ENCODE measurements at regions not wholly inside any gene's neighbourhood (a gene's known extent, or its start where the extent isn't known, plus 50 kb on each side); places are given as distances from the start of the nearest gene placed in this dataset.

- peak overlapping the region; percentile 27 for H3K27ac Mint-ChIP-seq (ENCODE audit: unreplicated experiment)
- DNase-seq (ENCODE audit: low read depth, low spot score), result no peak
- H3K27me3 Mint-ChIP-seq (ENCODE audit: low read depth), result peaks cover 3% of the 10 kb centered on the region
- H3K36me3 Mint-ChIP-seq (ENCODE audit: low read depth), result no peaks in the 10 kb centered on the region
- no peak overlapping the region for H3K4me3 Mint-ChIP-seq
- peaks cover 11% of the 10 kb centered on the region for H3K4me1 Mint-ChIP-seq
- H3K9me3 Mint-ChIP-seq, result peaks cover 3% of the 10 kb centered on the region
- TF ChIP-seq CTCF (conservative IDR thresholded peaks at IDR 0.05), result no peak
Observed at GRCh38 chr12:131639270-131639940, 71.5 kb upstream of the SFSWAP start.

DNA sequence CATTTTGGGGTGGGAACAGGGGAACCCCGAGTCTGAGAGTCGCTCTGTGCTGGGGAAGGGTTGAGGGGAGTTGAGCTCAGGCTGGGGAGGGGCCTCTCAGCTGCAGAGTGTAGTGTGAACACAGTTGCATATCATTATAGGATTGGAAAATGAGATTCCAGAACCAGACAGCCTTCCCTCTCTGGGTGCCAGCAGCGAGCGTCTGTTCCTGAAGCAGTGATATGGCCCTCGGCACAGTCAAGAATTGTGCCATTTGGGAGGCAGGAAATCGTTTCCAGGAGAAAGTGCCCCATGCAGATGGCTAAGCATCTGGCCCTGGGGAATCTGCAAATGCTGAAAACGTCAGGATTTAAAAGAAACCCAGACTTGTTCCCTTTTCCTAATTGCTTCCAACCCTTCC lies 70.4 kb upstream of the SFSWAP start:
- no peaks in the 10 kb centered on the region for H3K36me3 Mint-ChIP-seq (ENCODE audit: low read depth)
- peaks cover 5% of the 10 kb centered on the region for H3K4me1 Mint-ChIP-seq
- H3K27ac Mint-ChIP-seq (ENCODE audit: unreplicated experiment), result no peak overlapping the region
- H3K27me3 Mint-ChIP-seq (ENCODE audit: low read depth), result peaks cover 3% of the 10 kb centered on the region
- H3K9me3 Mint-ChIP-seq, result no peaks in the 10 kb centered on the region
- DNase-seq (ENCODE audit: low read depth, low spot score), result no peak
- H3K4me3 Mint-ChIP-seq, result no peak overlapping the region
- TF ChIP-seq CTCF (conservative IDR thresholded peaks at IDR 0.05), result no peak

- Mint-ChIP-seq H3K4me1 (peaks cover 5% of the 10 kb centered on the region), H3K9me3 (no peaks in the 10 kb centered on the region), H3K4me3 (no peak overlapping the region), H3K27ac (ENCODE audit: unreplicated experiment) (no peak overlapping the region), H3K27me3 (ENCODE audit: low read depth) (peaks cover 6% of the 10 kb centered on the region), H3K36me3 (ENCODE audit: low read depth) (no peaks in the 10 kb centered on the region)
- DNase-seq (ENCODE audit: low read depth, low spot score), result no peak
- TF ChIP-seq CTCF (conservative IDR thresholded peaks at IDR 0.05), result no peak
Observed at GRCh38 chr12:131641315-131641714, 69.6 kb upstream of the SFSWAP start.

DNA sequence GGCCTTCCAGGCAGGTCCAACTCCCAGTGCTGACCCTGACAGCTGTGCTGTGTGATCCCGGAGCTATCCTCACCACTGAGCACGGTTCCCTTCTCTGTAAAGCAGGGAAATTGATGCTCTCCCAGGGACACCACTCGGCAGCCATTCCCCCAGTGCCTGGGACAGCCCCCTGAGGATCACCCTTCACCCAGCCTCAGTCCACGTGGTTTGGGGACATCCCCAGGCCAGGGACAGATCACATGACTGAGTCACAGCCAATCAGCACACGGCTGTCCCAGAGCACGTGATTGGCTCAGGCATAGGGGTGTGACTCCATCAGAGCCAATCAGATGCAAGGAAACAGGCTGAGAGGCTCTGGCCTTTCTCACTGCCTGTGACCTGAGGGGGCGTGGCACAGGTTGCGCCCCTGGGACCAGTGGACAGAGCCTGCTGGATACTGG lies 68.8 kb upstream of the SFSWAP start:
- Mint-ChIP-seq H3K27me3 (ENCODE audit: low read depth) (peaks cover 6% of the 10 kb centered on the region), H3K9me3 (no peaks in the 10 kb centered on the region), H3K4me3 (no peak overlapping the region), H3K4me1 (peaks cover 5% of the 10 kb centered on the region), H3K27ac (ENCODE audit: unreplicated experiment) (no peak overlapping the region), H3K36me3 (ENCODE audit: low read depth) (no peaks in the 10 kb centered on the region)
- TF ChIP-seq CTCF (conservative IDR thresholded peaks at IDR 0.05), result no peak
- DNase-seq (ENCODE audit: low read depth, low spot score), result no peak

DNA sequence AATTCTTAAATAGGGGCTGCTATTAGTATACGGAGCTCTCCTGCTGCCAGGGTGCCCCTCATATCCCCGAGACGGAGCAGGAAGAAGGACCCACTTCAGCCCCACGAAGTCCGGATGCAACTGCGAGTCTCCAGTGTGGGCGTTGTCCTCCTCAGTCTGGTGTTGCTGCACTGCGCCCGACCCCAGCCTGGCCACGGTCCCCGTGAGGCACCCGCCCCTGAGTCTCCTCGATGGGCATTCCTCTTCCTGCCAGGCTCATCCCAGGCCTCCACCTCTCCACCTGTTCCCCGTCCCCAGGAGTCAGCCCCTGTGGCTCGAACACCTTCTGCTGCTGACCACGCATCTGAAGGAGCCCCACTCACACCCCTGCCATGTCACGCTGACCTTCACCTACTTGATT lies 68.1 kb upstream of the SFSWAP start:
- DNase-seq (ENCODE audit: low read depth, low spot score), result no peak
- no peak overlapping the region for H3K4me3 Mint-ChIP-seq
- H3K4me1 Mint-ChIP-seq, result peaks cover 5% of the 10 kb centered on the region
- no peaks in the 10 kb centered on the region for H3K36me3 Mint-ChIP-seq (ENCODE audit: low read depth)
- peaks cover 10% of the 10 kb centered on the region for H3K27me3 Mint-ChIP-seq (ENCODE audit: low read depth)
- TF ChIP-seq CTCF (conservative IDR thresholded peaks at IDR 0.05), result no peak
- no peaks in the 10 kb centered on the region for H3K9me3 Mint-ChIP-seq
- H3K27ac Mint-ChIP-seq (ENCODE audit: unreplicated experiment), result no peak overlapping the region

Measured in neural crest cell (in vitro differentiated cells).